ENCODE measurements at regions not wholly inside any gene's neighbourhood (a gene's known extent, or its start where the extent isn't known, plus 50 kb on each side); places are given as distances from the start of the nearest gene placed in this dataset.
"Not testable (repeated sequence)": the region's sequence is repeated elsewhere in the genome, so short reads cannot be mapped to it uniquely, and the experiment has no call there.

GRCh38 chr7:6951553-6951952 lies 125.5 kb upstream of the CCZ1B start:
- TF ChIP-seq CTCF (IDR thresholded peaks at IDR 0.05 in 4 of 5, conservative IDR thresholded peaks at IDR 0.05 in 1 of 5); POLR2A (IDR thresholded peaks at IDR 0.05): not testable (repeated sequence)

Data from gastrocnemius medialis (tissue), 4 donors.